Activated naive CD8-positive, alpha-beta T cell (primary cell): ENCODE measurements at regions not wholly inside any gene's neighbourhood (a gene's known extent, or its start where the extent isn't known, plus 50 kb on each side); places are given as distances from the start of the nearest gene placed in this dataset.
"Not testable (repeated sequence)": the region's sequence is repeated elsewhere in the genome, so short reads cannot be mapped to it uniquely, and the experiment has no call there.

ENCODE experiments used
- H3K27ac Mint-ChIP-seq: one replicate; pipeline ENCODE4 v1.8.0; 2021; ENCODE audit warnings: mixed read lengths
- H3K27me3 Mint-ChIP-seq: one replicate; pipeline ENCODE4 v1.8.0; 2021; ENCODE audit warnings: mixed read lengths
- H3K36me3 Mint-ChIP-seq: one replicate; pipeline ENCODE4 v1.8.0; 2021; ENCODE audit warnings: mixed read lengths
- H3K4me1 Mint-ChIP-seq: one replicate; pipeline ENCODE4 v1.8.0; 2021; ENCODE audit warnings: low read depth, mixed read lengths
- H3K4me3 Mint-ChIP-seq: one replicate; pipeline ENCODE4 v1.8.0; 2021; ENCODE audit warnings: mild to moderate bottlenecking, mixed read lengths
- H3K9me3 Mint-ChIP-seq: one replicate; pipeline ENCODE4 v1.8.0; 2021; ENCODE audit warnings: low read depth, mixed read lengths

- Mint-ChIP-seq H3K9me3 (peaks cover 3% of the 10 kb centered on the region), H3K27me3 (peaks cover 5% of the 10 kb centered on the region), H3K4me3 (no peak overlapping the region), H3K36me3 (peaks cover 4% of the 10 kb centered on the region), H3K27ac (no peak overlapping the region), H3K4me1 (peaks cover 17% of the 10 kb centered on the region)
Measured at GRCh38 chr4:89509708-89510281, 202.2 kb upstream of the GPRIN3 start.

- Mint-ChIP-seq H3K4me1 (peaks cover 17% of the 10 kb centered on the region), H3K4me3 (no peak overlapping the region), H3K27ac (no peak overlapping the region), H3K36me3 (peaks cover 4% of the 10 kb centered on the region), H3K27me3 (peaks cover 3% of the 10 kb centered on the region), H3K9me3 (peaks cover 3% of the 10 kb centered on the region)
Measured at GRCh38 chr4:89506866-89507491, 199.4 kb upstream of the GPRIN3 start.

GRCh38 chr4:89502581-89502980 is 195.0 kb upstream of the GPRIN3 start:
- Mint-ChIP-seq H3K27ac (no peak overlapping the region), H3K4me3 (no peak overlapping the region), H3K27me3 (peaks cover 7% of the 10 kb centered on the region), H3K4me1 (no peaks in the 10 kb centered on the region), H3K9me3 (no peaks in the 10 kb centered on the region), H3K36me3 (peaks cover 3% of the 10 kb centered on the region)

- Mint-ChIP-seq H3K9me3 (no peaks in the 10 kb centered on the region), H3K27ac (no peak overlapping the region), H3K4me3 (no peak overlapping the region), H3K36me3 (peaks cover 3% of the 10 kb centered on the region), H3K4me1 (no peaks in the 10 kb centered on the region), H3K27me3 (peaks cover 7% of the 10 kb centered on the region)
Measured at GRCh38 chr4:89497517-89498308, 190.1 kb upstream of the GPRIN3 start.

GRCh38 chr4:89496851-89497250 is 189.3 kb upstream of the GPRIN3 start:
- Mint-ChIP-seq H3K27me3 (peaks cover 6% of the 10 kb centered on the region), H3K4me3 (no peak overlapping the region), H3K4me1 (no peaks in the 10 kb centered on the region), H3K9me3 (no peaks in the 10 kb centered on the region), H3K27ac (no peak overlapping the region), H3K36me3 (peaks cover 3% of the 10 kb centered on the region)

GRCh38 chr4:89493367-89493766 is 185.8 kb upstream of the GPRIN3 start:
- peaks cover 2% of the 10 kb centered on the region for H3K27me3 Mint-ChIP-seq
- no peak overlapping the region for H3K4me3 Mint-ChIP-seq
- no peaks in the 10 kb centered on the region for H3K4me1 Mint-ChIP-seq
- no peaks in the 10 kb centered on the region for H3K36me3 Mint-ChIP-seq
- H3K27ac Mint-ChIP-seq, result no peak overlapping the region
- no peaks in the 10 kb centered on the region for H3K9me3 Mint-ChIP-seq

- H3K4me3 Mint-ChIP-seq, result no peak overlapping the region
- H3K36me3 Mint-ChIP-seq, result no peaks in the 10 kb centered on the region
- H3K27me3 Mint-ChIP-seq, result peaks cover 2% of the 10 kb centered on the region
- no peaks in the 10 kb centered on the region for H3K4me1 Mint-ChIP-seq
- no peak overlapping the region for H3K27ac Mint-ChIP-seq
- H3K9me3 Mint-ChIP-seq, result no peaks in the 10 kb centered on the region
Measured at GRCh38 chr4:89492581-89493071, 185.0 kb upstream of the GPRIN3 start.

GRCh38 chr4:89491761-89492160 is 184.2 kb upstream of the GPRIN3 start:
- H3K4me3 Mint-ChIP-seq, result no peak overlapping the region
- H3K4me1 Mint-ChIP-seq, result no peaks in the 10 kb centered on the region
- peaks cover 2% of the 10 kb centered on the region for H3K27me3 Mint-ChIP-seq
- H3K9me3 Mint-ChIP-seq, result no peaks in the 10 kb centered on the region
- H3K27ac Mint-ChIP-seq, result no peak overlapping the region
- H3K36me3 Mint-ChIP-seq, result no peaks in the 10 kb centered on the region

GRCh38 chr4:89489921-89490431 is 182.4 kb upstream of the GPRIN3 start:
- not testable (repeated sequence) for H3K36me3 Mint-ChIP-seq, H3K4me1 Mint-ChIP-seq, H3K27me3 Mint-ChIP-seq, H3K4me3 Mint-ChIP-seq, H3K9me3 Mint-ChIP-seq, H3K27ac Mint-ChIP-seq

GRCh38 chr4:89489338-89489771 is 181.8 kb upstream of the GPRIN3 start:
- H3K4me1 Mint-ChIP-seq, result no peaks in the 10 kb centered on the region
- H3K27me3 Mint-ChIP-seq, result peaks cover 2% of the 10 kb centered on the region
- no peaks in the 10 kb centered on the region for H3K36me3 Mint-ChIP-seq
- no peaks in the 10 kb centered on the region for H3K9me3 Mint-ChIP-seq
- no peak overlapping the region for H3K27ac Mint-ChIP-seq
- no peak overlapping the region for H3K4me3 Mint-ChIP-seq

GRCh38 chr4:89488736-89489135 is 181.1 kb upstream of the GPRIN3 start:
- no peaks in the 10 kb centered on the region for H3K36me3 Mint-ChIP-seq
- no peaks in the 10 kb centered on the region for H3K4me1 Mint-ChIP-seq
- no peak overlapping the region for H3K27ac Mint-ChIP-seq
- no peak overlapping the region for H3K4me3 Mint-ChIP-seq
- peaks cover 2% of the 10 kb centered on the region for H3K27me3 Mint-ChIP-seq
- no peaks in the 10 kb centered on the region for H3K9me3 Mint-ChIP-seq

GRCh38 chr4:89486673-89487072 is 179.1 kb upstream of the GPRIN3 start:
- H3K36me3 Mint-ChIP-seq, result no peaks in the 10 kb centered on the region
- peaks cover 2% of the 10 kb centered on the region for H3K27me3 Mint-ChIP-seq
- no peak overlapping the region for H3K27ac Mint-ChIP-seq
- H3K9me3 Mint-ChIP-seq, result no peaks in the 10 kb centered on the region
- no peaks in the 10 kb centered on the region for H3K4me1 Mint-ChIP-seq
- H3K4me3 Mint-ChIP-seq, result no peak overlapping the region

- H3K4me1 Mint-ChIP-seq, result no peaks in the 10 kb centered on the region
- H3K27ac Mint-ChIP-seq, result no peak overlapping the region
- peaks cover 2% of the 10 kb centered on the region for H3K27me3 Mint-ChIP-seq
- H3K4me3 Mint-ChIP-seq, result no peak overlapping the region
- no peaks in the 10 kb centered on the region for H3K36me3 Mint-ChIP-seq
- H3K9me3 Mint-ChIP-seq, result no peaks in the 10 kb centered on the region
Measured at GRCh38 chr4:89486042-89486441, 178.4 kb upstream of the GPRIN3 start.

- no peak overlapping the region for H3K4me3 Mint-ChIP-seq
- no peaks in the 10 kb centered on the region for H3K4me1 Mint-ChIP-seq
- peaks cover 10% of the 10 kb centered on the region for H3K9me3 Mint-ChIP-seq
- H3K27ac Mint-ChIP-seq, result no peak overlapping the region
- peaks cover 4% of the 10 kb centered on the region for H3K36me3 Mint-ChIP-seq
- no peaks in the 10 kb centered on the region for H3K27me3 Mint-ChIP-seq
Measured at GRCh38 chr4:89483833-89484232, 176.2 kb upstream of the GPRIN3 start.

- Mint-ChIP-seq H3K4me1 (no peaks in the 10 kb centered on the region), H3K27ac (no peak overlapping the region), H3K27me3 (no peaks in the 10 kb centered on the region), H3K4me3 (no peak overlapping the region), H3K9me3 (peaks cover 10% of the 10 kb centered on the region), H3K36me3 (peaks cover 4% of the 10 kb centered on the region)
Measured at GRCh38 chr4:89482926-89483595, 175.5 kb upstream of the GPRIN3 start.
